Bronchial epithelial cell (primary cell): ENCODE measurements at regions not wholly inside any gene's neighbourhood (a gene's known extent, or its start where the extent isn't known, plus 50 kb on each side); places are given as distances from the start of the nearest gene placed in this dataset.

Experiments used
- DNase-seq: peaks from one replicate; pipeline ENCODE4 v3.0.0-alpha.2; 2010; ENCODE audit warnings: low read depth
- FAIRE-seq: peaks from 2 replicates; lab custom pipeline; 2011; peaks lifted over from hg19 to GRCh38; lab: Jason Lieb, UNC
- H3K27me3 ChIP-seq: 2 replicates; pipeline ENCODE4 v1.5.1; 2011; ENCODE audit warnings: low read length; ENCODE audit not compliant: control insufficient read depth, insufficient read depth
- H3K36me3 ChIP-seq: 2 replicates; pipeline ENCODE4 v1.5.1; 2011; ENCODE audit warnings: low read length; ENCODE audit not compliant: control insufficient read depth, insufficient read depth
- H3K4me3 ChIP-seq: 2 replicates; pipeline ENCODE4 v1.5.1; 2011; ENCODE audit warnings: mild to moderate bottlenecking, low read depth, low read length, control low read depth
- CTCF ChIP-seq: IDR thresholded peaks from 2 replicates; pipeline ENCODE4 v1.5.1; 2011; ENCODE audit warnings: mild to moderate bottlenecking, moderate library complexity, low read length, control low read depth, inconsistent platforms; ENCODE audit not compliant: insufficient read depth, severe bottlenecking

DNA sequence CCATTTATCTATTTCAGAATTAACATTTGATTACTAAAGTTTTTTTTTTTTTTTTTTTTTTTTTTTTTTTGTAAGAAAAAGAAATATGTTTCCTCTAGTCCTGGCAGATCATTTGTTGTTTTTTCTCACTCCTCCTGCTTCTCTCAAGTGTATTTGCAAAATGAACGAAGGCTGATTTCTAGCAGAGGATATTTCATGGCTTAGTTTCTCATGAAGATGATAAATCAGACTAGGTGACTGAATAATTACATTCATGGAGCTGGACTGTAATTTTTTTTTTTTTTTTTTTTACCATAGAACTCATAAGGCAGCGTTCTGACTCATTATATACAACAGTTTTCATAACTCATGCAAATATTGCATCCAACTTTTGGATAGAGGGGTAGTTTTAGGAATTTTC is 332.5 kb upstream of the SEMA6D start:
- no peak for TF ChIP-seq CTCF
- no peak overlapping the region for H3K4me3 ChIP-seq
- no peaks in the 10 kb centered on the region for H3K36me3 ChIP-seq
- peak; percentile 64 for DNase-seq
- H3K27me3 ChIP-seq, result no peaks in the 10 kb centered on the region
- no peak for FAIRE-seq

GRCh38 chr15:47386459-47386858 is 330.8 kb upstream of the SEMA6D start:
- no peaks in the 10 kb centered on the region for H3K27me3 ChIP-seq
- DNase-seq, result no peak
- FAIRE-seq, result no peak
- H3K4me3 ChIP-seq, result no peak overlapping the region
- H3K36me3 ChIP-seq, result no peaks in the 10 kb centered on the region
- TF ChIP-seq CTCF, result no peak

- no peak for TF ChIP-seq CTCF
- DNase-seq (peak; percentile 64), FAIRE-seq (no peak)
- no peaks in the 10 kb centered on the region for H3K27me3 ChIP-seq
- no peak overlapping the region for H3K4me3 ChIP-seq
- H3K36me3 ChIP-seq, result no peaks in the 10 kb centered on the region
Observed at GRCh38 chr15:47388299-47388698, 329.0 kb upstream of the SEMA6D start.

DNA sequence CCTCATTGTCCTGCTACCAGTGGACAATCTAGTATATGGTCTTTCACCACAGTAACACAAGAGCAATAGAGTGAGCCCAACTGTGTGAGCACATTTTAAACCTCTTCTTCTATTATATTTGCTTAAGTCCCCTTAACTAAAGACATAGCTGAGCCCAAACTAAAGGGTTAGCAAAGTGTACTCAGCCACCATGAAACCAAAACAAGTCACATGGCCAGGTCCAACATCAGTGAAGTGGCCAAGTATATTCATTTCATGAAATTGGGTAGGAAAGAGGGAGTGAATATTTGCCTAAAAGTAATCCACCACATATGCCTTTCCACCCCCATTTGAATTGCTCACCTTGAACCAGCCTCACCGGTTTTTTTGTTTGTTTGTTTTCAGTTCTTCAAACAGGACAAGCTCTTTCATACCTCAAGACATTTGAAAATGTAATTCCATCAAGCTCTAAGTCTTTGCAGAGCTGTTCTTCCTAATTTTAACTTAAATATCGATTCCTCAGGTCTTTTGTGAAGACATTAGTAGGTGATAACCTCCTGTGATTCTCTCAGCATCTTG is 327.0 kb upstream of the SEMA6D start:
- TF ChIP-seq CTCF, result no peak
- Histone ChIP-seq H3K27me3 (no peaks in the 10 kb centered on the region), H3K4me3 (no peak overlapping the region), H3K36me3 (no peaks in the 10 kb centered on the region)
- DNase-seq (peak; percentile 71), FAIRE-seq (peak; percentile 40)

GRCh38 chr15:47394286-47394809 is 323.0 kb upstream of the SEMA6D start:
- Histone ChIP-seq H3K36me3 (no peaks in the 10 kb centered on the region), H3K27me3 (no peaks in the 10 kb centered on the region), H3K4me3 (no peak overlapping the region)
- no peak for FAIRE-seq
- no peak for DNase-seq
- no peak for TF ChIP-seq CTCF

GRCh38 chr15:47395076-47395475 is 322.2 kb upstream of the SEMA6D start:
- DNase-seq (no peak), FAIRE-seq (no peak)
- no peak overlapping the region for H3K4me3 ChIP-seq
- no peaks in the 10 kb centered on the region for H3K36me3 ChIP-seq
- H3K27me3 ChIP-seq, result no peaks in the 10 kb centered on the region
- TF ChIP-seq CTCF, result no peak
